ACC112 (cell line): ENCODE measurements at regions not wholly inside any gene's neighbourhood (a gene's known extent, or its start where the extent isn't known, plus 50 kb on each side); places are given as distances from the start of the nearest gene placed in this dataset.

Experiments
- H2AFZ ChIP-seq: fragments of 200-600 bp; sonication (generic); one replicate; pipeline ENCODE4 v1.6.0; 2017; ENCODE audit warnings: antibody characterized with exemption, low read length; ENCODE audit not compliant: unreplicated experiment
- H3K27ac ChIP-seq: fragments of 200-600 bp; sonication (generic); 2 replicates; pipeline ENCODE4 v1.5.1; 2014; ENCODE audit warnings: low read depth, mild to moderate bottlenecking, antibody characterized with exemption, low read length, moderate library complexity
- H3K27me3 ChIP-seq: fragments of 200-600 bp; sonication (generic); 2 replicates; pipeline ENCODE4 v1.6.1; 2014; ENCODE audit warnings: mild to moderate bottlenecking, antibody characterized with exemption, low read length, moderate library complexity, mixed read lengths; ENCODE audit not compliant: insufficient read depth
- H3K36me3 ChIP-seq: fragments of 200-600 bp; sonication (generic); 2 replicates; pipeline ENCODE4 v1.6.1; 2016; ENCODE audit warnings: mild to moderate bottlenecking, antibody characterized with exemption, low read length, moderate library complexity, mixed read lengths; ENCODE audit not compliant: insufficient read depth
- H3K4me1 ChIP-seq: fragments of 200-600 bp; sonication (generic); one replicate; pipeline ENCODE4 v1.6.1; 2016; ENCODE audit warnings: low read length, mixed read lengths; ENCODE audit not compliant: insufficient read depth, unreplicated experiment, control insufficient read depth
- H3K4me3 ChIP-seq: fragments of 200-600 bp; sonication (generic); 2 replicates; pipeline ENCODE4 v1.5.1; 2014; ENCODE audit warnings: mild to moderate bottlenecking, low read depth, low read length
- H3K79me2 ChIP-seq: fragments of 200-600 bp; sonication (generic); one replicate; pipeline ENCODE4 v1.6.0; 2016; ENCODE audit warnings: low read length; ENCODE audit not compliant: control insufficient read depth, unreplicated experiment, insufficient read depth

DNA sequence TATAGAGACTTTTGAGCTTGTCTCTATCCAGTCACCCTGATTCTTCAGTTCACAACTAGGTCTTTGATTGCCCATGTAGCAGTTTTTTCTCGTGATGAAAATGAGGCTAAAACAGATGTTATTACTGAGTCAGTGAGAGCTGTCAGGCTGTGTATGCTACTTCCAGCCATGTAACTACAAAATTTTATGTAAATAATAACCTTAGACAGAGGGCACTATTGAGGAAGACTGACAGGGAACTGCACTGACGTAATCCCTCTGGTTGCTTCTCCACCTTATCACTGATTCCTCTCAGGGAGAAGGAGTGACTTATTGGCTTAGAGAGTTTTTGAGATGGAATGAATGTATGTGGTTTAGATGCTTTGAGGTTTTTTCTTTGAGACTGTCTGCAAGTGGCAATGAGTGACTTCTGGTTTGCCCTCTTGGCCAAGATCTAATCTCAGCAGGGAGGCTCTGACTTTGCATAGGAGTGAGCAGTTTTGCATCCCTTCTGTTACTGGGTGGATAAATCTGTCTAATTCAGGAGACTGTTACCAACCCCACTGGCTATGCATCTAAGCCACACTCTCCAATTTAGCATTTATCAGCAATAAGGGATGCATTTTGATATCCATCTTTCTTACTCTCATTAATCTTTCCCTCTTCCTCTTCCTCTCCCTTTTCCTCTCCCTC, 555.2 kb upstream of the FANCL start:
- Histone ChIP-seq H3K27me3 (no peaks in the 10 kb centered on the region), H3K4me1 (no peaks in the 10 kb centered on the region), H3K27ac (no peak overlapping the region), H3K36me3 (no peaks in the 10 kb centered on the region), H3K4me3 (no peak overlapping the region), H2AFZ (no peak overlapping the region), H3K79me2 (no peaks in the 10 kb centered on the region)

DNA sequence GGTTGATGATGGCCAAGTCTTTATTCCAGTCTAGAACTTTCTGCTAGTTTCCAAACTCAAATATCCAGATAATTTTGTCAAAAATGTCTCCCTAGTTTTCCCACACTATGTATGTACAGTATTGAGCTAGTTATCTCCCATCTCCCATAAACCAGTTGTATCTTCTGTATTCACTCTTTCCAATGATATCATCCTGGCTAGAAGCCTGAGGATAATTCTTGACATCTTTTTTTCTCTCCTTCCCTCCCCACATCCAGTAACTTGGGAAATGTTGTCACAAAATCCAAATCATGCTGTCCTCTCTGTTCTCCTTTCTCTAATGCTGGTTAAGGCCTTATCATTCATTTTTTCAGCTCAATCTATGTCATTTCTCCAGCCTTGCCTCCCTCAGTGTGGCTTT, 553.8 kb upstream of the FANCL start:
- H3K79me2 ChIP-seq: no peaks in the 10 kb centered on the region
- no peak overlapping the region for H3K27ac ChIP-seq
- no peak overlapping the region for H2AFZ ChIP-seq
- no peak overlapping the region for H3K4me3 ChIP-seq
- H3K36me3 ChIP-seq: no peaks in the 10 kb centered on the region
- no peaks in the 10 kb centered on the region for H3K27me3 ChIP-seq
- H3K4me1 ChIP-seq: no peaks in the 10 kb centered on the region

DNA sequence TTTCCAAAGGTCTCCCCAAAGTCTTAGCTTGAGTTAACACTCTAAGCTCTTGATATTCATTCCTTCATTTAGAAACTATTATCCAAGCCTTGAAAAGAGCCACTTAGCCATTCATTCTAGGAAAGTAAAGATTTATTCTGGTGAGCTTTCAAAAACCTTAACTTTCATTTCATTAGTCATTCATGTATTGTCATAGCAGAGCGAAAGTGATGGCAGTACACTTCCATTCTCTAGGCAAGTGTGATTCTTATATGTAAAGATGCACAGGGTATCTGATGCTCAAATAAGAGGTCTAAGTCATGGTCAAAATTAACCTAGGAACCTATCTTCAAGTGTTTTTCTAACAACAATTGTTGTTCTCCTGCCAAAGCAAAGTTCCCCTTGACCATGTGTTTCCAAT, 553.0 kb upstream of the FANCL start:
- no peaks in the 10 kb centered on the region for H3K4me1 ChIP-seq
- H3K79me2 ChIP-seq: no peaks in the 10 kb centered on the region
- H3K36me3 ChIP-seq: no peaks in the 10 kb centered on the region
- H3K27ac ChIP-seq: no peak overlapping the region
- no peaks in the 10 kb centered on the region for H3K27me3 ChIP-seq
- H2AFZ ChIP-seq: no peak overlapping the region
- H3K4me3 ChIP-seq: no peak overlapping the region

DNA sequence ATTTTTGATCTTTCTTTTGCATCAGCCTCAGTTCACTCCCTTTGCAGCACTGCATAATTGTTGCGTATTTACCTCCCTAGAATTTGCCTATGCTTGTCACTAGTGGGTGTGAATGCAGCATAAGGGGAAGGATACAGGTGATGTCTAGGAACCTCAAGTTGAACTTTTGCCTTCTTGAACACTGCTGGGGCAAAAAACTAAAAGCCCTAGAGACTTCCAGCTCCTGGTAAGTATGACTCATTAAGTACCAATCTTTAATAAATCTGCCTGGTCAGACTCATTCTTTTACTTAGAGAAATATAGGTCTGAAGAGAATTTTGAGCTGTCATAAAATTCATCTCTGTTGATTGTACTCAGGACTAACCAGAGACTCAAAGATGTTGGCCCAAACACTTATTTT, 547.3 kb upstream of the FANCL start:
- Histone ChIP-seq H3K4me3 (no peak overlapping the region), H3K4me1 (no peaks in the 10 kb centered on the region), H3K27me3 (no peaks in the 10 kb centered on the region), H3K79me2 (no peaks in the 10 kb centered on the region), H3K36me3 (no peaks in the 10 kb centered on the region), H3K27ac (no peak overlapping the region), H2AFZ (no peak overlapping the region)

DNA sequence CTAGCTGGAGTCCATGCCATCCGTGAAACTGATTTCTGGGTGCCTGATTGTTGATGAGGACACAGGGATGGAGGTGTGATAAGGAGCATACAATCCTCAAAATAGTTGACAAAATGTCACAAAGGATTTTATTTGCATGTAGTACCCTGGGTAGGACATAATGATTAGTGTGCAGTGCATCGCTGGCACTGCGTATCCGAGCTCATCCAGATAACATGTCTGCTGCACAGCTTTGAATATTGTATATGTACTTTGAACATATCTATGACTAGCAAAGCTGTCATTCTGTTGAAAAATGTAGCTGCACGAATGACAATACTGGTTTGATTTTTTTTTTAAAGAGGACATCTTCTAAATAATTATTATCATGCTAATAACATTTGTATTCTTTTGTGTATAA, 529.7 kb upstream of the FANCL start:
- peaks cover 57% of the 10 kb centered on the region for H3K27me3 ChIP-seq
- no peak overlapping the region for H3K27ac ChIP-seq
- no peaks in the 10 kb centered on the region for H3K79me2 ChIP-seq
- no peak overlapping the region for H3K4me3 ChIP-seq
- H2AFZ ChIP-seq: no peak overlapping the region
- no peaks in the 10 kb centered on the region for H3K4me1 ChIP-seq
- H3K36me3 ChIP-seq: no peaks in the 10 kb centered on the region

DNA sequence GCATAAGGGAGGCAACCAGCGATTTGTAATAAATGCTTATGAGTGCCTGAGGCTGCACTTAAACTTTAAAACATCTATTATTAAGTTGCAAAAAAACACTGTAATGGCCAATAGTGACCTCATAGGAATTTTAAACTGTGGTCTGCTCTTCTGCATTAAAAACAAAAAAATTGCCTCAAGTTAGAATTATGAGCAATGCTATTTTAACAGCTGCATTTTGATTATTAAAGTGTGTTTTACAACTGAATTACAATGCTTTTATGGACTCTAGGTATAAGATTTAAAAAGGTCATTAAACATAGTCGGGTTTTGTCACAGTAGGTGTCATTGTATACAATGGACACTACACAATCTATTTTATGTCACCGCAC, 528.7 kb upstream of the FANCL start:
- H3K36me3 ChIP-seq: no peaks in the 10 kb centered on the region
- H3K79me2 ChIP-seq: no peaks in the 10 kb centered on the region
- peaks cover 58% of the 10 kb centered on the region for H3K27me3 ChIP-seq
- no peak overlapping the region for H2AFZ ChIP-seq
- no peak overlapping the region for H3K4me3 ChIP-seq
- H3K4me1 ChIP-seq: no peaks in the 10 kb centered on the region
- no peak overlapping the region for H3K27ac ChIP-seq

DNA sequence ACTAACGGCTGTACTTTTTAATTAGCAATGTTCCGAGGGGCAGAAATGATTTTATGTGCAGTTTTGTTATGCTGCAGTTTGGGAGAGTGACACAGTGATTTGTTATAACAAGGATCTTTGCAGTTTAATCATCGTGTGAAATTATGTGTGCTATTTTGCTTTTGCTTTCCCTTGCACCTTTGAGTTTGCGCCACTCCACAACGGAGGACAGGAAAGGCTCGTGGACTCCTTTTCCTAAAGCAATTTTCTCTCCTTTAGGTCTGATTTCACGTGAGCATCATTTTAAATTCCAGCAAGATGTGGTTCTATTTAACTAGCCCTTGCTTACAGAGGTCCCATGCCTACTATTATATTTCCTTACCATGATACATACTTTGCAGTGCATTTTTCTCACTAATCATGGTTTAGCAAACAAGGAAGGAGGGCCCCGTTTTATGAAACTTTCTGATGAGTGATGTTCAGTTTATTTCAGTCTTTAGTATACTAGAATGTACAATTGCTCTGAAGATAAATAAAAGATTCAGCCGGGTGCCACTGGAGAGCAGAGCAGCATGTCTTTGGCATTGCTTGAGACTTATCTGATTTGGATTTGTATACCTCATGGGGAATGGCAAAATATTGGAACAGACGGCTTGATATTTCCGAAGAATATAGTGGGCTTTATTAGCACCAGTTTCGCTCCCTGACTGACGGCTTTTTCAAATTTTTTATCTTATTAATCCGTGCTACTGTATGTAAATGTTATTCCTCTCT, 528.2 kb upstream of the FANCL start:
- Histone ChIP-seq H3K27ac (no peak overlapping the region), H3K27me3 (peaks cover 61% of the 10 kb centered on the region), H3K4me1 (no peaks in the 10 kb centered on the region), H3K79me2 (no peaks in the 10 kb centered on the region), H3K4me3 (no peak overlapping the region), H3K36me3 (no peaks in the 10 kb centered on the region), H2AFZ (no peak overlapping the region)

GRCh38 chr2:58768715-58769080, 527.6 kb upstream of the FANCL start:
- Histone ChIP-seq H3K27me3 (peaks cover 64% of the 10 kb centered on the region), H2AFZ (no peak overlapping the region), H3K36me3 (no peaks in the 10 kb centered on the region), H3K4me3 (no peak overlapping the region), H3K79me2 (no peaks in the 10 kb centered on the region), H3K4me1 (no peaks in the 10 kb centered on the region), H3K27ac (no peak overlapping the region)

DNA sequence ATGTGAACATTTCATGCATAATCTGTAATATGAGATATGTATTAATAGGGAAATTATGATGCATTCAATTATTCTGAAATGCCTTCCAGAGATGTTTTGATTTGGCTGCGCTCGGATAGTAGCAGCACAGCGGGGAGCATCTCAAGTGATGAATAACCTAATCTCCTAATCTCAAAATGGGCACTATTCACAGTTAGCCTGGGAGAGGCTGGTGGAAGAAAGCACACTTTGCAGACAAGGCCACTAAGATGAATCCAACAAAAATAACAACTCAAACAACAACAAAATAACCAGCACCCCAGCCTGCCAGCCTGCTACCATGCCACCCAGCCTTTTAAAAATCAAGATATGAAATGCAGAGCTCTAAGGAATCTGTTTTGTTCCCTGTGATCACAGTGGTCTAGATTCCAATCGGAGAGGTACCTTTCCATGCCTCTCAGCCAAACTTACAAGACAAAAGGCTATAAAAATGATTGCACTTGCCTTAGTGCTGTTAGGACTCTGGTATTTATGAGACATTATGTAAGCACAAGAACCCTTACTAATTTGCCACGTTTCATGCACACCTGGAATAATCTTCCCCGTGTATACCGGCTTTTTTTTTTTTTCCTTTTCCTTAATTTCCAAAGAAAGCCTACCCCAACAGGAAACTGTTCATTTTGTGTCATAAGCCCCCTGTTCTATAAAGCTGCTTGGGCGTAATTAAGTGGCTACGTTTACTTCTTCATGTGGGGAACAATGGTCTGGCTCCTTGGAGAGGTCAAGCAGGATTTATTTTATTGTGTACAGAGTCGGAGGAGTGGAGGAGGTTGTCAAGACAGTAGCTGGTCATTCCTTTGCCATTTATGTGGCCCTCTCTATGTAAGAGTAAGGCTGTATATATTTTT, 526.9 kb upstream of the FANCL start:
- Histone ChIP-seq H3K4me1 (no peaks in the 10 kb centered on the region), H3K4me3 (no peak overlapping the region), H2AFZ (no peak overlapping the region), H3K27ac (no peak overlapping the region), H3K27me3 (peaks cover 65% of the 10 kb centered on the region), H3K79me2 (no peaks in the 10 kb centered on the region), H3K36me3 (no peaks in the 10 kb centered on the region)

DNA sequence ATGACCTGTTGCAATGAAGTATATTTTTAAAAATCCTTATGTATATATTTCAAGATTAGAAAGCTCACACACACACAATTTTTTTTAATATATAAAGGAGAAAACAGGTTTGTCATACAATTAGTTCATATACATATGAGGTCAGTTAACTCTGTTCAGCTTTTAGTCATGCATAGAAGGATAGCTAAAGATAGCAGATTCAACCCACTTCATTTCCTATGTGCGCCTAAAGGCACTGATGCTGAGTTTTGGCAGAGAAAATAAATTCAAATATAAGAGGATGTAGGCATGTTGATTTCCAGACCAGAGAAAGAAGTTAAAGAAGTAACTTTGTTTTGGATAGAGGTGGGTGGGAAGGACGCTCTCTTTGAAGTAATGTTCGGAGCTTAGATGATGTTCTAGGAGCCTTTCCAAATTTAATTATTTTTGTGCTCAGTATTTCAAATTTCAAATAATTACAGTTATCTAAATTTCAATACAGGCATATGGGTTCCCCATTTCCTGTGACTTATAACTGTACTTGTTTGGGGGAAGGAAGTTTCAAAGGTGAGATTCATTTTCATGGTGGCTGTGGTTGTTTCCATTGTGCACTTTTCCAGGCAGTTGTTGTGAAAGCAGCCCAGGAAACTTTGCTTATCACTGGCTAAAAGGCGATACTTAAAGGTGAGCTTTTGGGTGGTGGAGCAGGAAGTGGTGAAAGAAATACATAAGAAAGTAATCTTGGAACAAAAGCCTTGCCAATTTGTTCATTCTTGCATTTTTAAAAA, 523.4 kb upstream of the FANCL start:
- Histone ChIP-seq H2AFZ (no peak overlapping the region), H3K27me3 (peaks cover 62% of the 10 kb centered on the region)

More for the DNA sequence above, 523.4 kb upstream of the FANCL start:
- Histone ChIP-seq H3K27ac (no peak overlapping the region), H3K4me1 (no peaks in the 10 kb centered on the region), H3K79me2 (no peaks in the 10 kb centered on the region), H3K4me3 (no peak overlapping the region), H3K36me3 (no peaks in the 10 kb centered on the region)
